ENCODE measurements at regions not wholly inside any gene's neighbourhood (a gene's known extent, or its start where the extent isn't known, plus 50 kb on each side); places are given as distances from the start of the nearest gene placed in this dataset.
"Not testable (repeated sequence)": the region's sequence is repeated elsewhere in the genome, so short reads cannot be mapped to it uniquely, and the experiment has no call there.

DNA sequence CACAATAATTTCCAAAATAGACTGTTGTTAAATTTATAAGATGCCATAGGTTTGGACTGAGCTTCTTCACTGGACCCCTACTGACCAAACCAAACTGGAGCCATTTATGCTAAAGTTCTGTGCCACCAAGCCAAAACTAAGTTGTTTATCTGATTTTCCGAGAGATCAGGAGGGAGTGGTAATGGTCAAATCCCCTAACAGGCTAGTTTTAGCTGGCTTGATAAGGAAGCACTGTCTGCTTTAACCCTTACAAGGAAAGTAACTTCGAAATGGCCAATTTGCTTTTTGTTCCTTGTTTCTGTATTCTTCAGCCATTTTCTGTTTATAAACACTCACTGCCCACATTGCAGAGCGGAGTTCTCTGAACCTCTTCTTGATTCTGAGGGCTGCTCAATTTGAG lies 246.8 kb upstream of the TUT7 start:
- DNase-seq, result no peak

DNA sequence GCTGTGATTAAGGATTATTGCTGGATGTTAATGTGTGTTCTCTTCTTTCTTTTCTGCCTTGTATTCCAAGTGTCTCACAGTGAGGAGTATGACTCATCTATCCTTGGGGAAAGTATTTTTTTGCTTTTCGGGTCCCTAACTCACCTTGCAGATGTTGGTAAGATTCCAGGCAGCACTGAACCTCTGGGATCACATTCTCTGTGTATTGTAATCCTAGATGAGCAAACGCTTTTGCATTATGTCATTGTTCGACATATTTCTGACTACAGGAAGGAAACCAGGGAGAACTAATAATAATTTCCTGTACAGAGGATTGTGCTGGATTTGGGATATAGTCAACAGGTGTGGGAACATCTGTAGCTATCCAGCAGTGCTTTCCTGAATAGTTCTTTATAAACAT lies 246.1 kb upstream of the TUT7 start:
- no peak for DNase-seq

DNA sequence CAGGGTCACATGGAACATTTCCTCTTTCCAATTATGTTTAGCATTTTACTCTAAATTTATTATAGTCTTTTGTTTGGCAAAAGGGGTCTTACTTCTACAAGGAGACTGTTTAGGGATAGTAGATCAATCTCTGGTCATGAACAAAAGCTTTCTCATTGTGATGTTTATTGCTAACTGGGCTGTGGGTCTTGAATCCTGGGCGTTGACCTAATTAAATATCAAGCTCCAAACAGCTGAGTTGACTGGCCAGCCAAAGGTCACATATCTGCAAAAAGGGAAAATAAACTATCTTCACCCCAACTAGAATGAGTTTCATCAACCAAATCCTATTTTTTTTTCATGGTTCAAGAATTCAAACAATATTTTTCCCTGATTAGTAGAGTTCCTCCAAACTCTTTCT lies 245.4 kb upstream of the TUT7 start:
- DNase-seq, result no peak

DNA sequence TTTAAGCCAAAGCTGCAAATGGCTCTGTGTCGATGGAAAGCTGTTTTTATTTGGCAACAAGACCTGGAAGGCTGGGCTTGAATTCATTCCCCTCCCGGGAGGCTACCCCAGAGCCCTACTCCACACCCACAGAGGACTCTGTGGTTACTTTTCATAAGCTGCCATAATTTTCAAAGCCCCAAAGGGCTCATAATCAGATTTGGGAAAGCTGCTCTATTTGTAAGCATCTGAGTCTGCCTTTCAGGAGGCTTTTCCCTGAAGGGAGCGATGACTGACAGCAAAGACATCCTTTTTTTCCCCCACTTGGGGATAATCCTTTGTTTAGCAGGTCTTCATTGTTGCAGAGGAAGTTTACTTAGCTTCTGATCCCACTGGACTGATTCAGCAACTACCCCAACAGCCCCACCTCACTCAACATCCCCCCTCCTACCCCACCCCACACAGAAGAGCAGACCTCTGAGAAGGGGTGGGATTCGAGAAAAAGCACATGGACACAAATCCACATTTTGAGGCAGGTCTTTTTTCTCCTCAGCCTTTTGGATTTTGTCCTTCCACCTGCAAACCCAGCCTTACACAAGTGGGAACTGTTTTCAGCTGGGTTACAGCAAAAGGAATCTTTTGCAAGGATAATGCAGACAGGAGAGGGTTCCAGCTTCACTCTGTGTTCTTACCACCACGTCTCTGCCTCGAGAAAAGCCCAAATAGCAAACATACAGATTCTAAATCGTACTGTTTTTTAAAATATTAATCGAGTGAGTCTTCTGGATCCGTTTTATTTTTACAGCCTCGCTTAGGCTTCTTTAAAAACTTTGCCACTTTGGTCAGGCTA lies 244.4 kb upstream of the TUT7 start:
- no peak for DNase-seq

DNA sequence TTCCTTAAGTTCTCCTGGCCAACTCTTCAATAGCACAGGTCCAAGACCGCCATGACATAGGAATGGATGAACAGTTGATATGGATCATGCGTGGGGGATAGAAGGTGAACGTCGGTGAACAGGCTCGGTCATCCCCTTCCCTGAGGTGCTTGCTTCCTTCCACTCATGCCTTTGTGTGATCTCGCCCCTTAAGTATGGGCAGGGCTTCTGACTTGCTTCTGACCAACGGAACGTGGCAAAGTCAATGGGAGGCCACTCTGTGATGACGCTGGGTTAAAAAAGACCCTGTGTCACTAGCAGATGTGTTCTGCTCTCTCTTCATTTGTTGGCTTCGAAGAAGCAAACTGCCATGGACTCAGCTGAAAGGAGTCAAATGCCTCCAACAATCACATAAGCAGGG lies 240.5 kb upstream of the TUT7 start:
- no peak for DNase-seq

DNA sequence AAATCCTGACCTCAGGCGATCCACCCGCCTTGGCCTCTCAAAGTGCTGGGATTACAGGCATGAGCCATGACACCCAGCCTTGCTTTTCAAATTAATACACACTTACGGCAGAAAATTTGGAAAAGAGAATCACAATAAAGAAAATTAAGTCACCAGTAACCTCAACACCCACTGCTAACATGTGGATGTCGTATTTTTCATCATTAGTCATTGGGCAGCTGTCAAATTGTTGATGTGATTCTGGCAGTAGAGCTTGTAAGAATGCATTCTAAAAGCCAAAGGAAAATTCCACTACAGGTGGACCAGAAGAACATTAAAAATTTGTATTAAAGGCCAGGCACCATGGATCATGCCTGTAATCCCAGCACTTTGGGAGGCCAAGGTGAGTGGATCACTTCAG lies 237.3 kb upstream of the TUT7 start:
- no peak for DNase-seq

DNA sequence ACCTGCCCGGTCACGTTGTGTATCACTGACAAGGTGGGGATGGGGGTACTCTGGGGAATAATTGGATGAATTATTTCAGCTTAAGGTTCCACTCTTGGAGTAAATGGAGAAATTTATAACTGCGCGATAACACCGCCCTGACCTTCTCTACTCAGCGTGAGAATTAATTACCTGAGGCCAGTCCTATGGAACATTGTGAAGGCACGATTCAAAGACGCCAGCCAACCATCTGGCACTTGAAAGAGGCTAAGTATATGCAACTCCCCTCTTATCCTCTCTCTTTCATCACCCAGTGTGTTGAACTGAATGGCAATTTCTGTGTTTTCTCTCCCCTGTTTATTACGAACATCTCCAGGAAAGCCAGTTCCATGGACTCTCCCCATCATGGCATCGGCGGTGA lies 235.5 kb upstream of the TUT7 start:
- no peak for DNase-seq

DNA sequence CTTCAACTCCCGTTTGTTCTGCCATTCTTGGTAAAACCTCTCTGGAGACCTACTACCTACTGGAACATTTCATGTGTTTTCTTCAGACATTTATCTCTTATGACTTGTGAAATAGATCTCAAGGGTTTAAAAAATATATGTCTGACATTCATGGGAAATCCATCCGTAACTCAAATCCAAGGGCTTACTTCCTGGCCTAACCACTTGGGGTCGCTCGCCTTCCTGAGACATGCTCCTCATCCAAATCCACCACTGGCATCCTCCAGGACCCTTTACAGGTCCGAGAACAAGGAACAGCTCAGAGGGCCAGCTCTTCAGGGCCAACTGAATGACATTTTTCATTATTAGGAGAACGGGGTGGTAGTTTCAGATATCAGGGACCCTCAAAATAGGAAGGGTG lies 235.1 kb upstream of the TUT7 start:
- no peak for DNase-seq

DNA sequence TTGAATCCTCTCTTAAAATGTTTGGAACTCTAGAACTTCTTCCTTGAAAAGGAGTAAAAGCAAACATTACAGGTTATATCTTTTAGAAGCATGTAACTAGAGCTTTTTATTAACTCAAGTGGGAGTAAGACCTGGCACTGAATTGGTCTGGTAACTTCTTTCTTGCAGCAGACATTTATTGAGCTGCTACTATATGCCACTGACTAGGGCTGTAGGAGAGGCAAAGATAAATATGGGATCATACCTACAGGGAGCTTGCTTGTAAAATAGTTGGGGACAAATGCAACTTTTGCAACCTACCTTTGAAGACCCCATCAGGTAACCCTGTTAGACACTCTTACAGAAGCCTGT lies 231.9 kb upstream of the TUT7 start:
- no peak for DNase-seq

DNA sequence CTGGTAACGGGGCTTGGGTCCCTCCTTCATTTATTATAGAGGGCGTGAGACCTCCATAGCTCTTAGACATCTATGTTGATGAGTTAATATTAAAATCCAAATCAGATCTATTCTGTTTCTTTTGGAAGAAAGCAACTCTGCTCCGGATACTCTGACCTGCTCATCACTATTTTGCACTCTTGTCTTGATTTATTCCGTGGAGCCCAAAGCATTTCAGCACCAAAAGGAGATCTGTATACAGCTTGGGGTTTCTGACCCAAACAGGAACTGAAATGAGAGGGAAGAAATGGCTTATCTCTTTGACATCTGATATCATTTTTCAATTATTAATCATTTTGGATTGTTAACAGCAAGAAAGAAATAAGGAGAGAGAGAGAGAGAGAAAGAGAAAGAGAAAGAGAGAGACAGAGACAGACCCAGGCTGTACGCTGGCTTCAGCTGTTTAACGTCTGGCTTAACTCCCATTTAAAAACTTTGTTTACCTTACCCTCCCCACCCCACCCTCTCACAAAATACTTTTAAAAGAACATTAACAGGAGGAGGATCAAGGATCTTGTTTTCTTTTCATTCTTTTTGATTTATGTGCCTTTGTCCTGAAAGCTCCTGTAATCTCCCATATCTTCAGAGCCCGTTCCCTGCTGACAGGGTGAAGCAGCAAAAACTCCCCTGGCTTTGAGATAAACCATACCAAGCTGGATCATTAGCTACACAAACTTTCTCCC lies 231.4 kb upstream of the TUT7 start:
- no peak for DNase-seq

DNA sequence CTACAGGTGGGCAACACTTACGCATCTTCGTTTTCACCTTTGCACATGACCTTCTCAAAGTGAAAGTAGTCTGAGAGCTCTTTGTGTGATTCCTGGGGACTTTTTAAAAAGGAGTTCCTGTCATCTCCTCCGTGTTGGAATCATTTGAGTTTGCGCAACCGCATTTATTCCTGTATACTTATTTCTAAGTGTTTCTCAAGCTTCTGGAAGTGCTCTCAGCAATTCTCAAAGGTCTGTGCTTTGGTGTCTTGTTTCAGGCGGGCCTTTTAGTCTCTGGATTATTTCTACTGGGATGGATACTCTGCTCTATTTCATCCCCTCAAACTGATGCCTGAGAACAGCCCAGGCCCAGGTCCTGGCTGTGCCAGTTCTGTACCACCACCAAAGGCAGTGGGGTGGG lies 226.5 kb upstream of the TUT7 start:
- no peak for DNase-seq

DNA sequence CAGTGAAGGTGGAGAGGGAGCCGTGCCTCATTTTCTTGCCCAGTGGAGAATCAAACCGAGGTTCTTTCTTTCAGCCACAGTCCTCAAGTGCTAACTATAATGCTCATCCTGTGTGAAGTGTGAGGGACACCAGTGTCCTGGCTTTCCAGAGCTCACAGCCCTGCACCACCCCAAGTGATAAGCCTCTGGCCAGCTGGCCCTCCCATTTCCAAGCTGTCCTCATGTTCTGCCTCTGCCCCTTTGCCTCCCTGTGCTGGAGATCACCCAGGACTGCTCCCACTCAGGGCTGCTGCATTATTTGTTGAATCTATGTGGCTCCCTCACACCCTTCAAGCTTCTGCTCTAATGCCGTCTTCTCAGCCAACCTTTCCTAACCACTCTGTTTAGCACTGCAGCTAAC lies 224.5 kb upstream of the TUT7 start:
- no peak for DNase-seq

DNA sequence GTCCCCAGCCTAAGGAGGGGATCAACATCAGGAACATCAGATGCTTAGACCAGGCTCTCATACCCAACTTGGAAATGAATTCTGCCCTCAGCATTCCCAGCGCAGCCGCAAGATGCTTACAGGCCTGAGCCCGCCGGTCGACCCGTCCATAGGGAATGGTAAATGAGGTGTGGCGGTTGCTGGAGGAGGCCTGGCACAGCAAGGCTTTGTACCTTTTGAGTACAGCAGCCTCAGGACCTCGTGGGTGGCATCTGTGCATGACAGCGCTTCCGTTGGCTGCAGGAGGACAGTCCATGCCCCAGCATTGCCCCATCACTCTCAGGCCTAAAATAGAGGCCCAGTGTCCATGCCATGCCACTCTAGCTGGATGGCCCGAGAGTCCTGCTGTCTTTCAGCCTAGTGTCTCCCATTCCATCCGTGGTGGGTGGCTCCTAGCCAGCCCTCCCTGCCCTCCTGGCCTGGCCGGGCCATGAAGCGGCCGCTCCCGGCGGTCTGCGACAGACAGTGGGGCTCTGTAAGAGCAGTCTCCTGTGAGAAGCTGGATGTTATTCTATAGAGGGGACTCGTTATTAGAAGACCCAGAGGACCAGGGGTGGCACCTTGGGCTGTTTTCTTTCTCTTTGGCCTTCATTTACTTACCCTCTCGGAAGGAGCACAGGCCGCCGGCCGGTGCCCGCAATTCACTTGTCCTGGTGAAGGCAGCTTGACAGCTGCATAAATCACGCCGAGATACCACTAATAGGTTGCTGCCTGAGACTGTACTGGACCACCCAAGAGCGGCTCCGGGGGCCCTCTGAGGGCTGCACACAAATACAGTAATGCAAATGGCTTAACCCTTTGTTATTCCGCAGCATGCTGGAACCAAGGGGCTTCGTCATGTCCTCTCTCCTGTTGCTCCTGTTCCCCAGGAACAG lies 223.5 kb upstream of the TUT7 start:
- no peak for DNase-seq

DNA sequence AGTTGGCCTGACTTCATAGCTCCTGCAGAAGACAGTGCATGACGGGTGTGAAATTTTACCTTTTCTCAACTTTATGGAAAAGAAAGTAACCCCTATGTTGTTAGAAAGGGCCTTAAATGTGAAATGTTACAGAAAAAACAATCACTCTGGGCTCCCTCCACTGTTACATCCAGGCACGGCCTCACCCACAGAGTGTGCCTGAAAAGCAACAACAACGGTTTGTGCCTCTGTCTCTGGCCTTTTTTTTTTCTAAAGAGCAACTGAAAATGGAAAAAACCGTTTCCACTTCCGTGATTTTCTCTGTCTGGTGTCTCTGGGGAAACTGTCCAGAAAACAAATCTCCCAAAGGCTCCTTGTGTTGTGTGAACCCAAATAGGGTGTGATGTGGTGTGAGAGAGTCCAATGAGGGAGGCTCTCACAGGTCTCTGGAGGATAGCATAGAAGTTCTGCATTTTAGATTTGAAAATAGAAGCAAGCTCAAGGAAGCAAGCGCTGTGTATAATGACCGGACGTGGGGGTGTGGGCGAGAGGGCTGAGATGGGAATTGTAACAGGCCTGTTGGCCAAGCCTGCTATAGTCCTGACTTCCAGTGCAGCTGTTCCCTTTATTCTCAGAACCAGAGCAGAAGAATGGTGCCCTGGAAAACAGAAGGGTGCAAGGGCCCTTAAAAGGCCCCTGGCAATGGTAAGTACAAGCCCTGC lies 221.8 kb upstream of the TUT7 start:
- DNase-seq, result no peak

DNA sequence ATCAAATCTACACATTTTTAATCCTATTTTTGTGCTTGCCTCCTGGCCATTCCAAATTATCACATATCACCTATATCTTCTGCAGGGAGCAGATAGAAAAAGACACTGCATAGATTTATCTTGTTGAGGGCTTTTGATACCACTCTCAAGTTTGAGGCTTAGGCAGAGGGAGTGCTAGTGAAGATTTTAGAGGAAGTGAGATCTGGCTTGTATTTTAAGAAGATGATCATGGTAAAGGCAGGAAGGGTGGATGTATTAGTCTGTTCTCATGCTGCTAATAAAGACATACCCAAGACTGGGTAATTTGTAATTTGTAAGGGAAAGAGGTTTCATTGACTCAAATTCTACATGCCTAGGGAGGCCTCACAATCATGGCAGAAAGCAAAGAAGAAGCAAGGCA lies 220.9 kb upstream of the TUT7 start:
- no peak for DNase-seq

DNA sequence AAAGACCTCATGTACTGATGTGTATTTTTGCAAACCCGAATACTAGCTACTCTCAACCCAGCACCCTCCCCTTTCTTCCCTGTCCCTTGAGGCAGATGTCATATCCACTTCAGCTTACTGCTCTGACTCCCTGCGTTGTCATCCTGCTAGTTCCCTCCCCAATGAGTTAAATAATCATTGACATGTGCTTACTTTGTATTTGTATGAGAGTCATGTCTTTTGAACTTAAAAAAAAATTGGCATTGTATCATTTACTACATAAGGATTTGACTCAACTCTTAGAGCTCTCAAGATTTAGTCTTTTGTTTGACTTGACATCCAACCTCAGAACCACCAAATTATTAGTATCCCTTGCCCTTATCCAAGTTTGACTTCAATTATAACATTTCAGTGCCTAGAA lies 219.7 kb upstream of the TUT7 start:
- DNase-seq, result no peak

DNA sequence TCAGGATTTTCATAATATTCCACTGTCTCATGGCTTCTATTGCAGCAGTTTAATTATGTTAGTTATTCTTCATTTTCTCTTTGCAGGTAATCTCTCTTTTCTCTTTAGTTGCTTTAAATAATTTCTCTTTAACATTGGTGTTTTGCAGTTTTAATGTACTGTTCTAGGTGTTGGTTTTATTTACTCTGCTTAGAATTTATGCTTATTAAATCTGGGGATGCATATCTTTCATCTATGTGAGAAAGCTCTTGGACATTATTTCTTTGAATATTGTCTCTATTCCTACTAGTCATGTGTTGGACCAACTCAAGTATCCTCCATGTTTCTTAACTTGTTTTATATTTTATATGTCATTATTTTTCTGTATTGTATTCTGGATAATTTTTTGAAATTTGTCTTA lies 218.7 kb upstream of the TUT7 start:
- no peak for DNase-seq

DNA sequence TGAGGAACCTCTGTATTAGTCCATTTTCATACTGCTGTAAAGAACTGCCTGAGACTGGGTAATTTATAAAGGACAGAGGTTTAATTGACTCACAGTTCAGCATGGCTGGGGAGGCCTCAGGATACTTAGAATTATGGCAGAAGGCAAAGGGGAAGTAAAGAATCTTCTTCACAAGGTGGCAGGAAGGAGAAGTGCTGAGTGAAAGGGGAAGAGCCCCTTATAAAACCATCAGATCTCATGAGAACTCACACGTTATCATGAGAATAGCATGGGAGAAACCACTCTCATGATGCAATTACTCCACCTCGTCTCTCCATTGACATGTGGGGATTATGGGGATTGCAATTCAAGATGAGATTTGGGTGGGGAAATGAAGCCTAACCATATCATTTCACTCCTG lies 211.4 kb upstream of the TUT7 start:
- DNase-seq, result not testable (repeated sequence)

DNA sequence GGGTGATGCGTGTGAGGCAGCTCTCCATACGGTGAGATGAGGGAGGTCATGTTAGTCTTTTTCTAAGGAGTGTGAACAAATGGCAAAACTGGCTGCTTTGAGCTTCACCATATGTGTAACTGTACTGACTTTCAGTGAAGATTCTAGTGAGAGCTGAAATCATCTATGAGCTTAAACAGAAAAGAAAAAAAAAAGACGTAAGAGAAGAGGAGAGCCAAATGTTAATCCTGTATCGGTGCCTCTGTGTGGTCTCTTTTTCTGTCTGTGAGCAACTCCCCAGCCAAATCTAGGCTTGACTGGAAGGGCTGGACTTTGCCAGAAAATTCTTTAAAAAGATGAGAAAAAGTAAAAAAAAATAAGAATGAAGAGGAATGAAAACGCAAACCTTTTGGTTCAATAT lies 209.7 kb upstream of the TUT7 start:
- DNase-seq, result no peak

DNA sequence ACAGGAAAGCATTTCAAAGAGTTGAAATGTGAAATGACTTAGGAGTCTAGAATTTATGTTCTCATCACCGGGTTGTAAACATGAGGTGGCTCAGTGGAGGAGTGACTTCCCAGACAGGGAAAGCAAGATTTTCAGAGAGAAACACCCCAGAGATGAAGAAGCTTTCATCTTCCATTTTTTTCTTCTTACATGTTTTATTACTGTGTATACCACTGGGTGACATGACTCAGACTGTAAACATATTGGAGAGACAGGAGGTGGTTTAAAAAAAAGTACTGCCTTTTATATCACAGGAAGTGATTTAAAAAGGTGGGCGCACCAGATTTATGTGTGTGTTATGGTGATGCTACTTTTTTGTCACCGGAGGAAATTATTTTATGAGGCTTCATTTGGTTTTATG lies 209.1 kb upstream of the TUT7 start:
- no peak for DNase-seq

DNA sequence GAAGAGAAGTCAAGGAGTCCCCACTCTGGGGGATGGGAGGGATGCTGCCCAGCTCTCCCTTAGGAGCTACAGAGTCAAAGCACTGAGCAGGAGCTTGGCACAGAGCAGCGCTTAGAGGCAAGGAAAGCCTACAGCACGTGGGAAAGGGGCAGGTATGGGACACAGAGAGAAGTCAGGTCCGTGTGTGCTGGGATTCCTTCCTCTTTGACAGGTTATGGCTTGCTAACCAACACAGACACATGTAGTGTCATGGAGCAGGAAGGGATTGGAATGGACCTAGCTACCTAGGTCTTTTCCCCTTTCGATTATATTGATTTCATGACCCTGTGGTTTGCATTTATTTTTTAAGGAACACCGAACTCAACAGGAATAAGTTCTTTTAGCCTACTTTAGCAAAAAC lies 208.5 kb upstream of the TUT7 start:
- no peak for DNase-seq

DNA sequence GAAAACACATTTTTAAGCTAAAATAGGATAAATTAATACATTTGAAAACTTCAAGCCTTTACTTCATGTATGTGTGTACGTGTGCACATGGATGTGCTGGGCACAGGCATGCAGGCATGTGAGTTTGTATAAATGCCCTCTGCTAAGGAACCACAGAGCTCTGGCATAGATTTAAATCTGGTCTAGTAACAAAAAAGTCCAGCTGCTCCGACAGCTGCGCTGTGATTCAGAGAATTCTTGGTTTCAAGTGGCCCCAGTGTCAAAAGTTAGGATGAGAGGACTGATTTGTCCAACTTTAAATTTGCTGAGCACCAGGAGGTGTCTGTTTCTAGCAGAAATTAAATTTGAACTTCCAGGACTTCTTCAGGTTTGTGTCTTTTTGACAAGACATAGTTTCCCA lies 203.7 kb upstream of the TUT7 start:
- no peak for DNase-seq
